Neural cell (in vitro differentiated cells): ENCODE measurements at regions not wholly inside any gene's neighbourhood (a gene's known extent, or its start where the extent isn't known, plus 50 kb on each side); places are given as distances from the start of the nearest gene placed in this dataset.

ENCODE experiments used
- H2AFZ ChIP-seq: fragments of 200-600, 300-800 bp; sonication (generic), shearing (Covaris generic); 2 replicates; pipeline ENCODE4 v1.6.0; 2014; ENCODE audit warnings: low read depth, mild to moderate bottlenecking, antibody characterized with exemption, low read length, moderate library complexity
- H3F3A ChIP-seq: fragments of 200-600 bp; shearing (Covaris generic); 2 replicates; pipeline ENCODE4 v1.6.1; 2016; ENCODE audit warnings: mild to moderate bottlenecking, moderate library complexity, mixed read lengths, antibody characterized with exemption, low read length; ENCODE audit not compliant: insufficient read depth, poor library complexity, severe bottlenecking
- H3K27ac ChIP-seq: fragments of 200-600, 300-800 bp; sonication (generic), shearing (Covaris generic); 2 replicates; pipeline ENCODE4 v1.5.1; 2014; ENCODE audit warnings: mild to moderate bottlenecking, low read length, moderate library complexity
- H3K27me3 ChIP-seq: fragments of 300-800, 200-600 bp; sonication (generic), shearing (Covaris generic); 2 replicates; pipeline ENCODE4 v1.6.0; 2014; ENCODE audit warnings: mild to moderate bottlenecking, low read depth, low read length, moderate library complexity; ENCODE audit not compliant: insufficient read depth
- H3K36me3 ChIP-seq: fragments of 300-800, 200-600 bp; sonication (generic), shearing (Covaris generic); 2 replicates; pipeline ENCODE4 v1.5.1; 2014; ENCODE audit warnings: mild to moderate bottlenecking, antibody characterized with exemption, low read length, moderate library complexity; ENCODE audit not compliant: insufficient read depth
- H3K4me2 ChIP-seq: fragments of 300-800, 200-600 bp; sonication (generic), shearing (Covaris generic); 2 replicates; pipeline ENCODE4 v1.6.0; 2014; ENCODE audit warnings: mild to moderate bottlenecking, low read length
- H3K4me3 ChIP-seq: fragments of 300-800, 200-600 bp; sonication (generic), shearing (Covaris generic); 2 replicates; pipeline ENCODE4 v1.5.1; 2014; ENCODE audit warnings: mild to moderate bottlenecking, low read length, moderate library complexity
- H3K79me2 ChIP-seq: fragments of 200-600 bp; shearing (Covaris generic); replicated peaks from 2 replicates; pipeline ENCODE4 v1.6.0; 2014; ENCODE audit warnings: mild to moderate bottlenecking, low read length, moderate library complexity; ENCODE audit not compliant: insufficient read depth
- H3K9ac ChIP-seq: fragments of 300-800, 200-600 bp; sonication (generic), shearing (Covaris generic); 2 replicates; pipeline ENCODE4 v1.6.1; 2016; ENCODE audit warnings: mild to moderate bottlenecking, low read length, mixed read lengths
- H3K9me2 ChIP-seq: fragments of 200-600 bp; shearing (Covaris generic); 2 replicates; pipeline ENCODE4 v1.6.1; 2016; ENCODE audit warnings: mild to moderate bottlenecking, low read length, mixed read lengths; ENCODE audit not compliant: insufficient read depth
- H3K9me3 ChIP-seq: fragments of 200-600, 300-800 bp; sonication (generic), shearing (Covaris generic); 2 replicates; pipeline ENCODE4 v1.6.1; 2016; ENCODE audit warnings: mild to moderate bottlenecking, mixed run types, low read length, moderate library complexity, mixed read lengths
- H4K20me1 ChIP-seq: fragments of 200-600 bp; shearing (Covaris generic); 2 replicates; pipeline ENCODE4 v1.6.1; 2016; ENCODE audit warnings: mild to moderate bottlenecking, mixed run types; ENCODE audit not compliant: insufficient read depth
- EP300 ChIP-seq: fragments of 450-650 bp; conservative IDR thresholded peaks from 2 replicates; pipeline ENCODE4 v1.6.1; 2014; ENCODE audit warnings: antibody characterized with exemption, mild to moderate bottlenecking, moderate library complexity; ENCODE audit not compliant: poor library complexity, severe bottlenecking
- EZH2 ChIP-seq: fragments of 200-600, 300-800 bp; shearing (Covaris generic), sonication (generic); IDR thresholded peaks from 2 replicates; pipeline ENCODE4 v1.6.1; 2014; ENCODE audit warnings: antibody characterized with exemption, low read length, borderline replicate concordance, mild to moderate bottlenecking; ENCODE audit not compliant: insufficient read depth, poor library complexity, severe bottlenecking
- MXI1 ChIP-seq: fragments of 450-650 bp; conservative IDR thresholded peaks from 2 replicates; pipeline ENCODE4 v1.6.1; 2014; ENCODE audit warnings: antibody characterized with exemption, mild to moderate bottlenecking; ENCODE audit not compliant: poor library complexity, severe bottlenecking
- POLR2AphosphoS5 ChIP-seq: IDR thresholded peaks from 2 replicates; pipeline ENCODE4 v1.6.1; 2012
- RAD21 ChIP-seq: fragments of 450-650 bp; conservative IDR thresholded peaks from 2 replicates; pipeline ENCODE4 v1.6.1; 2014; ENCODE audit warnings: antibody characterized with exemption, mild to moderate bottlenecking, moderate library complexity
- SMC3 ChIP-seq: fragments of 450-650 bp; conservative IDR thresholded peaks from 2 replicates; pipeline ENCODE4 v1.6.1; 2014; ENCODE audit warnings: antibody characterized with exemption, mild to moderate bottlenecking, moderate library complexity; ENCODE audit not compliant: poor library complexity
- TAF1 ChIP-seq: IDR thresholded peaks from 2 replicates; pipeline ENCODE4 v1.6.1; 2012; ENCODE audit warnings: low read depth
- TF ChIP-seq, protein P1 (sequence below): fragments of 450-650 bp; IDR thresholded peaks from 2 replicates; pipeline ENCODE4 v1.5.1; 2014; ENCODE audit warnings: antibody characterized with exemption, mild to moderate bottlenecking, moderate library complexity; ENCODE audit not compliant: poor library complexity, severe bottlenecking
- TF ChIP-seq, protein P2 (sequence below): IDR thresholded peaks from 2 replicates; pipeline ENCODE4 v1.6.1; 2012; ENCODE audit warnings: borderline replicate concordance

DNA sequence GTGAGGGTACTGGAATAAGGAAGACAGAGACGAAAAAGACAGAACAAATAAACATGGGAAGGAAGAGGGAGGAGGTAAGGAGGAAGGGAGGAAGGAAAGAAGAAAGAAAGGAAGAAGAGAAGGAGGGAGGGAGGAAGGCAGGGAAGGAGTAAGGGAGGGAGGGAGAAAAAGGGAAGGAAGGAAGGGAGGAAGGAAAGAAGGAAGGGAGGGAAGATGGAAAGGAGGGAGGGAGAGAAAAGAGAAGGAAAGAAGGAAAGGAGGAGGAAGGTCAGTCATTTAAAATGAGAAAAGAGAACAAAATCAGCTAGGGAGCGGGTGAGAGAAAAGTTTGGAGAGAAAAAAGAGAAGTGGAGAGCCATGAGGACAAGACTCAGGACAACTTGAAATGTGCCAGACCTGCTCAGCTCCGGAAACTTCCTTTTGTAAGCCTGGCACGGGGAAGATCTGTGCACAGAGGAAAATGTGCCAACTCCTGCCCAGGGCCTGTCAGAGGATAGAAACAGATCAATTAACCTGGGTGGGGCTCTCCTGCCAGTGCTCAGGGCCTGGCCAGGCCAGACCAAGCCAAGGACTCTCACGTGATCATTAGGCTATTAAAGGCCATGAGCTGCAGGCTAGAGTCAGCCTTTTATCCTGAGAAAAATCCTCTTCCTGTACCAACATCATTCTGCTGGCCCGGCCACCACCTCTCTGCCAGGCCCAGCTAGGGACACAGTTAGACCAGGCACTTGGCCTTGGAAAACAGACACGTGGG lies 50.1 kb upstream of the BCL6 start:
- H3K9me2 ChIP-seq, result no peaks in the 10 kb centered on the region
- no peaks in the 10 kb centered on the region for H3K27me3 ChIP-seq
- no peak overlapping the region for H2AFZ ChIP-seq
- no peaks in the 10 kb centered on the region for H4K20me1 ChIP-seq
- H3K9me3 ChIP-seq, result no peaks in the 10 kb centered on the region
- no peaks in the 10 kb centered on the region for H3K79me2 ChIP-seq
- H3K4me3 ChIP-seq, result no peak overlapping the region
- TF ChIP-seq, protein P1, sequence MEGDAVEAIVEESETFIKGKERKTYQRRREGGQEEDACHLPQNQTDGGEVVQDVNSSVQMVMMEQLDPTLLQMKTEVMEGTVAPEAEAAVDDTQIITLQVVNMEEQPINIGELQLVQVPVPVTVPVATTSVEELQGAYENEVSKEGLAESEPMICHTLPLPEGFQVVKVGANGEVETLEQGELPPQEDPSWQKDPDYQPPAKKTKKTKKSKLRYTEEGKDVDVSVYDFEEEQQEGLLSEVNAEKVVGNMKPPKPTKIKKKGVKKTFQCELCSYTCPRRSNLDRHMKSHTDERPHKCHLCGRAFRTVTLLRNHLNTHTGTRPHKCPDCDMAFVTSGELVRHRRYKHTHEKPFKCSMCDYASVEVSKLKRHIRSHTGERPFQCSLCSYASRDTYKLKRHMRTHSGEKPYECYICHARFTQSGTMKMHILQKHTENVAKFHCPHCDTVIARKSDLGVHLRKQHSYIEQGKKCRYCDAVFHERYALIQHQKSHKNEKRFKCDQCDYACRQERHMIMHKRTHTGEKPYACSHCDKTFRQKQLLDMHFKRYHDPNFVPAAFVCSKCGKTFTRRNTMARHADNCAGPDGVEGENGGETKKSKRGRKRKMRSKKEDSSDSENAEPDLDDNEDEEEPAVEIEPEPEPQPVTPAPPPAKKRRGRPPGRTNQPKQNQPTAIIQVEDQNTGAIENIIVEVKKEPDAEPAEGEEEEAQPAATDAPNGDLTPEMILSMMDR, result no peak
- TF ChIP-seq RAD21 (no peak), EZH2 (no peak), POLR2AphosphoS5 (no peak), EP300 (no peak), MXI1 (no peak), TAF1 (no peak), SMC3 (no peak)
- TF ChIP-seq, protein P2, sequence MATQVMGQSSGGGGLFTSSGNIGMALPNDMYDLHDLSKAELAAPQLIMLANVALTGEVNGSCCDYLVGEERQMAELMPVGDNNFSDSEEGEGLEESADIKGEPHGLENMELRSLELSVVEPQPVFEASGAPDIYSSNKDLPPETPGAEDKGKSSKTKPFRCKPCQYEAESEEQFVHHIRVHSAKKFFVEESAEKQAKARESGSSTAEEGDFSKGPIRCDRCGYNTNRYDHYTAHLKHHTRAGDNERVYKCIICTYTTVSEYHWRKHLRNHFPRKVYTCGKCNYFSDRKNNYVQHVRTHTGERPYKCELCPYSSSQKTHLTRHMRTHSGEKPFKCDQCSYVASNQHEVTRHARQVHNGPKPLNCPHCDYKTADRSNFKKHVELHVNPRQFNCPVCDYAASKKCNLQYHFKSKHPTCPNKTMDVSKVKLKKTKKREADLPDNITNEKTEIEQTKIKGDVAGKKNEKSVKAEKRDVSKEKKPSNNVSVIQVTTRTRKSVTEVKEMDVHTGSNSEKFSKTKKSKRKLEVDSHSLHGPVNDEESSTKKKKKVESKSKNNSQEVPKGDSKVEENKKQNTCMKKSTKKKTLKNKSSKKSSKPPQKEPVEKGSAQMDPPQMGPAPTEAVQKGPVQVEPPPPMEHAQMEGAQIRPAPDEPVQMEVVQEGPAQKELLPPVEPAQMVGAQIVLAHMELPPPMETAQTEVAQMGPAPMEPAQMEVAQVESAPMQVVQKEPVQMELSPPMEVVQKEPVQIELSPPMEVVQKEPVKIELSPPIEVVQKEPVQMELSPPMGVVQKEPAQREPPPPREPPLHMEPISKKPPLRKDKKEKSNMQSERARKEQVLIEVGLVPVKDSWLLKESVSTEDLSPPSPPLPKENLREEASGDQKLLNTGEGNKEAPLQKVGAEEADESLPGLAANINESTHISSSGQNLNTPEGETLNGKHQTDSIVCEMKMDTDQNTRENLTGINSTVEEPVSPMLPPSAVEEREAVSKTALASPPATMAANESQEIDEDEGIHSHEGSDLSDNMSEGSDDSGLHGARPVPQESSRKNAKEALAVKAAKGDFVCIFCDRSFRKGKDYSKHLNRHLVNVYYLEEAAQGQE, result no peak
- H3K36me3 ChIP-seq, result no peaks in the 10 kb centered on the region
- no peaks in the 10 kb centered on the region for H3F3A ChIP-seq
- H3K4me2 ChIP-seq, result no peak overlapping the region
- no peak overlapping the region for H3K9ac ChIP-seq
- H3K27ac ChIP-seq, result no peak overlapping the region

DNA sequence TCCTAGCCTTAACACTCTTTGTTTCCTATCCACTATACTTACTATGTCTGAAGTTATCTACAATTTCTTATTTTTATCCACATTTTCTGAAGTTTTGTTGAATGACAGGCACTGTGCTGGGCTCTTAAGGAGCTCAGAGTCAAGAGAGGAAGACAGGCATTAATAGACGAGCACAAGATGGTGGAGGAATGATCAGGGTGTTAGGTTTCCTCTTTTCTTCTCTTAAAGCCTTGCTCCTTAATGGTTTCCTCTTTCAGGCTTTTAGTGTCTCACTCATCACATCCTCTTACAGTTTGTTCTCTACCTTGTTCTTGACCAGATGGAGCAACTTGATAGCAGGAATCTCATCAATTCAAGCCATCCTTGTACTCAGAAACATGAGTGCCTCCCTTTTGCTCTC lies 52.9 kb upstream of the BCL6 start:
- no peak overlapping the region for H3K4me2 ChIP-seq
- no peaks in the 10 kb centered on the region for H3K36me3 ChIP-seq
- no peaks in the 10 kb centered on the region for H3K27me3 ChIP-seq
- H3K9ac ChIP-seq, result no peak overlapping the region
- TF ChIP-seq, protein P1, result no peak
- TF ChIP-seq TAF1 (no peak), MXI1 (no peak), RAD21 (no peak), EP300 (no peak), SMC3 (no peak), EZH2 (no peak), POLR2AphosphoS5 (no peak)
- TF ChIP-seq, protein P2, result no peak
- no peaks in the 10 kb centered on the region for H3K9me2 ChIP-seq
- no peak overlapping the region for H3K27ac ChIP-seq
- no peak overlapping the region for H2AFZ ChIP-seq
- H4K20me1 ChIP-seq, result no peaks in the 10 kb centered on the region
- no peaks in the 10 kb centered on the region for H3K9me3 ChIP-seq
- no peaks in the 10 kb centered on the region for H3K79me2 ChIP-seq
- no peak overlapping the region for H3K4me3 ChIP-seq
- no peaks in the 10 kb centered on the region for H3F3A ChIP-seq
